MM.1S (cell line): ENCODE measurements at regions not wholly inside any gene's neighbourhood (a gene's known extent, or its start where the extent isn't known, plus 50 kb on each side); places are given as distances from the start of the nearest gene placed in this dataset.

ENCODE experiments used
- DNase-seq: peaks from one replicate; pipeline ENCODE4 v3.0.0-alpha.2; 2015
- H2AFZ ChIP-seq: fragments of 300-600 bp; sonication (generic); 2 replicates; pipeline ENCODE4 v1.6.0; 2016; ENCODE audit warnings: antibody characterized with exemption, low read length
- H3F3A ChIP-seq: fragments of 300-600 bp; sonication (generic); 2 replicates; pipeline ENCODE4 v1.6.1; 2016; ENCODE audit warnings: mild to moderate bottlenecking, antibody characterized with exemption, low read length, moderate library complexity, mixed read lengths; ENCODE audit not compliant: insufficient read depth
- H3K27ac ChIP-seq: fragments of 300-600 bp; sonication (generic); 2 replicates; pipeline ENCODE4 v1.5.1; 2016; ENCODE audit warnings: mild to moderate bottlenecking, low read length
- H3K27me3 ChIP-seq: fragments of 300-600 bp; sonication (generic); replicated peaks from 2 replicates; pipeline ENCODE4 v1.6.0; 2016; ENCODE audit warnings: low read length; ENCODE audit not compliant: insufficient read depth
- H3K36me3 ChIP-seq: fragments of 300-600 bp; sonication (generic); replicated peaks from 2 replicates; pipeline ENCODE4 v1.6.1; 2016; ENCODE audit warnings: mild to moderate bottlenecking, low read length, mixed read lengths; ENCODE audit not compliant: insufficient read depth
- H3K4me1 ChIP-seq: fragments of 300-600 bp; sonication (generic); 2 replicates; pipeline ENCODE4 v1.6.1; 2016; ENCODE audit warnings: low read length, mixed read lengths
- H3K4me2 ChIP-seq: fragments of 300-600 bp; sonication (generic); 2 replicates; pipeline ENCODE4 v1.6.0; 2016; ENCODE audit warnings: low read depth, low read length
- H3K4me3 ChIP-seq: fragments of 300-600 bp; sonication (generic); 2 replicates; pipeline ENCODE4 v1.5.1; 2016; ENCODE audit warnings: low read length, mixed read lengths
- H3K79me2 ChIP-seq: fragments of 300-600 bp; sonication (generic); 2 replicates; pipeline ENCODE4 v1.6.1; 2016; ENCODE audit warnings: mixed run types, low read length, mixed read lengths
- H3K9ac ChIP-seq: fragments of 300-600 bp; sonication (generic); 2 replicates; pipeline ENCODE4 v1.6.1; 2016; ENCODE audit warnings: low read length, mixed read lengths
- H3K9me2 ChIP-seq: fragments of 300-600 bp; sonication (generic); replicated peaks from 2 replicates; pipeline ENCODE4 v1.6.1; 2016; ENCODE audit warnings: mild to moderate bottlenecking, low read length, mixed read lengths; ENCODE audit not compliant: insufficient read depth
- H3K9me3 ChIP-seq: fragments of 300-600 bp; sonication (generic); replicated peaks from 2 replicates; pipeline ENCODE4 v1.6.1; 2016; ENCODE audit warnings: mild to moderate bottlenecking, low read length, mixed read lengths; ENCODE audit not compliant: insufficient read depth
- H4K20me1 ChIP-seq: fragments of 300-600 bp; sonication (generic); 2 replicates; pipeline ENCODE4 v1.6.1; 2016; ENCODE audit warnings: mild to moderate bottlenecking, low read length, moderate library complexity, mixed read lengths; ENCODE audit not compliant: insufficient read depth
- EZH2 ChIP-seq: fragments of 300-600 bp; sonication (generic); optimal IDR thresholded peaks from 2 replicates; pipeline ENCODE3; 2017; ENCODE audit warnings: low read depth, mild to moderate bottlenecking, antibody characterized with exemption, low read length, mixed read lengths
- EZH2phosphoT487 ChIP-seq: fragments of 300-600 bp; sonication (generic); IDR thresholded peaks from 2 replicates; pipeline ENCODE4 v1.6.1; 2018; ENCODE audit warnings: antibody characterized with exemption, low read length
- TF ChIP-seq, protein P1 (sequence below): fragments of 300-600 bp; sonication (generic); IDR thresholded peaks from 2 replicates; pipeline ENCODE4 v1.5.1; 2016; ENCODE audit warnings: antibody characterized with exemption, low read length, mixed read lengths

GRCh38 chr9:82242285-82242963, 253.9 kb downstream of the SPATA31D1 start:
- TF ChIP-seq EZH2, result no peak
- no peak for TF ChIP-seq EZH2phosphoT487
- TF ChIP-seq, protein P1, sequence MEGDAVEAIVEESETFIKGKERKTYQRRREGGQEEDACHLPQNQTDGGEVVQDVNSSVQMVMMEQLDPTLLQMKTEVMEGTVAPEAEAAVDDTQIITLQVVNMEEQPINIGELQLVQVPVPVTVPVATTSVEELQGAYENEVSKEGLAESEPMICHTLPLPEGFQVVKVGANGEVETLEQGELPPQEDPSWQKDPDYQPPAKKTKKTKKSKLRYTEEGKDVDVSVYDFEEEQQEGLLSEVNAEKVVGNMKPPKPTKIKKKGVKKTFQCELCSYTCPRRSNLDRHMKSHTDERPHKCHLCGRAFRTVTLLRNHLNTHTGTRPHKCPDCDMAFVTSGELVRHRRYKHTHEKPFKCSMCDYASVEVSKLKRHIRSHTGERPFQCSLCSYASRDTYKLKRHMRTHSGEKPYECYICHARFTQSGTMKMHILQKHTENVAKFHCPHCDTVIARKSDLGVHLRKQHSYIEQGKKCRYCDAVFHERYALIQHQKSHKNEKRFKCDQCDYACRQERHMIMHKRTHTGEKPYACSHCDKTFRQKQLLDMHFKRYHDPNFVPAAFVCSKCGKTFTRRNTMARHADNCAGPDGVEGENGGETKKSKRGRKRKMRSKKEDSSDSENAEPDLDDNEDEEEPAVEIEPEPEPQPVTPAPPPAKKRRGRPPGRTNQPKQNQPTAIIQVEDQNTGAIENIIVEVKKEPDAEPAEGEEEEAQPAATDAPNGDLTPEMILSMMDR, result no peak
- no peaks in the 10 kb centered on the region for H3K79me2 ChIP-seq
- no peaks in the 10 kb centered on the region for H4K20me1 ChIP-seq
- no peak overlapping the region for H3K4me3 ChIP-seq
- H3K9me3 ChIP-seq, result no peaks in the 10 kb centered on the region
- H3F3A ChIP-seq, result no peaks in the 10 kb centered on the region
- peaks cover 13% of the 10 kb centered on the region for H3K4me1 ChIP-seq
- no peak overlapping the region for H3K9ac ChIP-seq
- no peaks in the 10 kb centered on the region for H3K9me2 ChIP-seq
- no peak overlapping the region for H3K27ac ChIP-seq
- peak overlapping the region; percentile 19; the same call in 1 of the 2 replicates for H3K4me2 ChIP-seq
- H2AFZ ChIP-seq, result peak overlapping the region; percentile 61; the same call in 1 of the 2 replicates
- H3K27me3 ChIP-seq, result no peaks in the 10 kb centered on the region
- H3K36me3 ChIP-seq, result no peaks in the 10 kb centered on the region
- DNase-seq, result peak; percentile 74

DNA sequence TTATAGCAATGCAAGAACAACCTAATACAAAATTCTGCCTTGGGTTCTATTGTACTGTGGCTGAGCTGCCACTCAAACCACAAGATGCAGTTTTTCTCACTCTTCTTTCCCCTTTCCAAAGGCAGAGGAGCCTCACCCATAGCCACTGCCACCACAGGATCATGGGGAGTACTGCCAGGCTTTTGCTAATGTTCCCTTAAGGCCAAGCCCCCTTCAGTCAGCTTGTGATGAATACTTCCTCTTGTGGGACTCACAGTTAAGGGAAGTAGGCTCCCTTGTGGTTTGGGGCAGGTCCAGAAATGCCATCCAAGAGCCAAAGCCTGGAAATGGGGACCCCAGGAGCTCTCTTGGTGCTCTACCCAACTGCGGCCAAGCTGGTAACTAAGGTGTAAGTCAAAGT, 258.7 kb downstream of the SPATA31D1 start:
- H3K9ac ChIP-seq, result no peak overlapping the region
- no peak overlapping the region for H3K27ac ChIP-seq
- no peak overlapping the region for H3K4me2 ChIP-seq
- H3K79me2 ChIP-seq, result no peaks in the 10 kb centered on the region
- no peaks in the 10 kb centered on the region for H3F3A ChIP-seq
- H3K36me3 ChIP-seq, result no peaks in the 10 kb centered on the region
- no peak for DNase-seq
- no peaks in the 10 kb centered on the region for H3K27me3 ChIP-seq
- H3K9me2 ChIP-seq, result no peaks in the 10 kb centered on the region
- peaks cover 8% of the 10 kb centered on the region for H3K4me1 ChIP-seq
- H2AFZ ChIP-seq, result no peak overlapping the region
- TF ChIP-seq, protein P1, result no peak
- TF ChIP-seq EZH2phosphoT487 (no peak), EZH2 (no peak)
- no peaks in the 10 kb centered on the region for H3K9me3 ChIP-seq
- H4K20me1 ChIP-seq, result no peaks in the 10 kb centered on the region
- no peak overlapping the region for H3K4me3 ChIP-seq

- Histone ChIP-seq H3F3A (no peaks in the 10 kb centered on the region), H3K4me2 (no peak overlapping the region), H3K9me2 (no peaks in the 10 kb centered on the region), H3K9me3 (no peaks in the 10 kb centered on the region), H3K4me1 (0 out of 2 replicates have a peak, but pooled peaks cover 3% of the 10 kb centered on the region), H3K9ac (no peak overlapping the region), H3K4me3 (no peak overlapping the region), H4K20me1 (no peaks in the 10 kb centered on the region), H2AFZ (no peak overlapping the region), H3K27me3 (no peaks in the 10 kb centered on the region), H3K36me3 (no peaks in the 10 kb centered on the region), H3K79me2 (no peaks in the 10 kb centered on the region), H3K27ac (no peak overlapping the region)
- no peak for DNase-seq
- TF ChIP-seq, protein P1, result no peak
- no peak for TF ChIP-seq EZH2phosphoT487
- TF ChIP-seq EZH2, result no peak
Measured at GRCh38 chr9:82252116-82252515, 263.5 kb downstream of the SPATA31D1 start.
